Epithelial cell of esophagus (primary cell): ENCODE measurements at regions not wholly inside any gene's neighbourhood (a gene's known extent, or its start where the extent isn't known, plus 50 kb on each side); places are given as distances from the start of the nearest gene placed in this dataset.

ENCODE experiments used
- DNase-seq: peaks from one replicate; pipeline ENCODE4 v3.0.0; 2010; ENCODE audit warnings: low read depth
- H3K4me3 ChIP-seq: 2 replicates; pipeline ENCODE4 v1.5.1; 2011; ENCODE audit warnings: mild to moderate bottlenecking, low read length, control low read depth
- CTCF ChIP-seq: IDR thresholded peaks from 2 replicates; pipeline ENCODE4 v1.5.1; 2011; ENCODE audit warnings: low read depth, mild to moderate bottlenecking, low read length, control low read depth, inconsistent platforms; ENCODE audit not compliant: insufficient read depth; ENCODE audit errors: missing control alignments

GRCh38 chr6:116982401-116982800 is 105.4 kb downstream of the RFX6 start:
- DNase-seq, result no peak
- TF ChIP-seq CTCF, result no peak
- no peak overlapping the region for H3K4me3 ChIP-seq

- no peak for DNase-seq
- TF ChIP-seq CTCF, result no peak
- H3K4me3 ChIP-seq, result no peak overlapping the region
These were observed 106.3 kb downstream of the RFX6 start for GRCh38 chr6:116983375-116983774.

- H3K4me3 ChIP-seq, result no peak overlapping the region
- no peak for DNase-seq
- TF ChIP-seq CTCF, result no peak
These were observed 109.8 kb downstream of the RFX6 start for GRCh38 chr6:116986819-116987218.

GRCh38 chr6:116990679-116991078 is 113.6 kb downstream of the RFX6 start:
- no peak overlapping the region for H3K4me3 ChIP-seq
- no peak for TF ChIP-seq CTCF
- DNase-seq, result no peak

GRCh38 chr6:116992546-116992945 is 115.5 kb downstream of the RFX6 start:
- no peak for DNase-seq
- TF ChIP-seq CTCF, result no peak
- H3K4me3 ChIP-seq, result no peak overlapping the region

GRCh38 chr6:116994447-116994846 is 117.4 kb downstream of the RFX6 start:
- H3K4me3 ChIP-seq, result no peak overlapping the region
- DNase-seq, result no peak
- TF ChIP-seq CTCF, result no peak

GRCh38 chr6:116996842-116997241 is 119.8 kb downstream of the RFX6 start:
- TF ChIP-seq CTCF, result no peak
- DNase-seq, result no peak
- no peak overlapping the region for H3K4me3 ChIP-seq
